Caki2 (cell line): ENCODE measurements at regions not wholly inside any gene's neighbourhood (a gene's known extent, or its start where the extent isn't known, plus 50 kb on each side); places are given as distances from the start of the nearest gene placed in this dataset.
"Not testable (repeated sequence)": the region's sequence is repeated elsewhere in the genome, so short reads cannot be mapped to it uniquely, and the experiment has no call there.

Experiments
- DNase-seq: peaks from one replicate; pipeline ENCODE4 v3.0.0-alpha.2; 2015; ENCODE audit warnings: low read depth
- in situ Hi-C: cut with HindIII; loops from 2 replicates; pipeline ENCODE4 v1.10.0; 2016; ENCODE audit warnings: low sequenced_read_pairs, low pct_unique_long_range_greater_than_20kb, mixed read lengths

GRCh38 chr12:54721312-54721711 is 73.1 kb upstream of the DCD start:
- DNase-seq: no peak
- in situ Hi-C loops: no loop called here

- in situ Hi-C loops: no loop called here
- DNase-seq: no peak
Observed at GRCh38 chr12:54719691-54720090, 71.5 kb upstream of the DCD start.

GRCh38 chr12:54716261-54716660 is 68.1 kb upstream of the DCD start:
- in situ Hi-C loops: no loop called here
- DNase-seq: no peak

- DNase-seq, in situ Hi-C loops: not testable (repeated sequence)
Observed at GRCh38 chr12:54713876-54714275, 65.7 kb upstream of the DCD start.

- in situ Hi-C loops: no loop called here
- no peak for DNase-seq
Observed at GRCh38 chr12:54711669-54712068, 63.5 kb upstream of the DCD start.

GRCh38 chr12:54708826-54709225 is 60.7 kb upstream of the DCD start:
- in situ Hi-C loops: no loop called here
- no peak for DNase-seq

GRCh38 chr12:54704202-54704601 is 56.0 kb upstream of the DCD start:
- in situ Hi-C loops: no loop called here
- no peak for DNase-seq

GRCh38 chr12:54701940-54702592 is 53.9 kb upstream of the DCD start:
- in situ Hi-C loops: no loop called here

GRCh38 chr12:54700849-54701248 is 52.7 kb upstream of the DCD start:
- in situ Hi-C loops: no loop called here

More at GRCh38 chr12:54701940-54702592, 53.9 kb upstream of the DCD start:
- DNase-seq: peak; percentile 38

GRCh38 chr12:54700301-54700700 is 52.1 kb upstream of the DCD start:
- peak; percentile 40 for DNase-seq
- in situ Hi-C loops: no loop called here

More at GRCh38 chr12:54700849-54701248, 52.7 kb upstream of the DCD start:
- no peak for DNase-seq
